ENCODE measurements at regions not wholly inside any gene's neighbourhood (a gene's known extent, or its start where the extent isn't known, plus 50 kb on each side); places are given as distances from the start of the nearest gene placed in this dataset.

DNA sequence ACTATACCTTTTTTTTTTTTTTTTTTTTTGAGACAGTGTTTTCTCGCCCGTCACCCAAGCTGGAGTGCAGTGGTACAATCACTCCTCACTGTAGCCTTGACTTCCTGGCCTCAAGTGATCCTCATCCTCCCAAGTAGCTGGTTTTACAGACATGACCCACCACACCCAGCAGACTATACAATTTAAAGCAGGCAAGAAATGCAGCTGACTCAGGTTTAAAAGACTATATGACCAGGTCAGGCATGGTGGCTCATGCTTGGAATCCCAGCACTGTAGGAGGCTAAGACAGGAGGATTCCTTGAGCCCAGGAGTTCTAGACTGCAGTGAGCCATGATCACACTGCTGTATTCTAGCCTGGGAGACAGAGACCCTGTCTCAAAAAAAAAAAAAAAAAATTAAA is 89.5 kb upstream of the AUTS2 start (continued):
- TF ChIP-seq GABPA (IDR thresholded peaks at IDR 0.05; ENCODE audit: borderline replicate concordance, insufficient read depth, low read length) (no peak), SP4 (IDR thresholded peaks at IDR 0.05; ENCODE audit: low read length) (no peak), TAF1 (IDR thresholded peaks at IDR 0.05; ENCODE audit: low read depth, low read length) (no peak), EP300 (IDR thresholded peaks at IDR 0.05; ENCODE audit: borderline replicate concordance in 1 of 2, low read depth in 2 of 2, low read length in 2 of 2) (no peak), TEAD4 (IDR thresholded peaks at IDR 0.05; ENCODE audit: low read depth, low read length) (no peak), TCF12 (IDR thresholded peaks at IDR 0.05; ENCODE audit: low read depth, low read length) (no peak), EZH2 (IDR thresholded peaks at IDR 0.05; ENCODE audit: low read depth, low read length, severe bottlenecking) (no peak)

All from H1 (cell line).